ENCODE measurements at regions not wholly inside any gene's neighbourhood (a gene's known extent, or its start where the extent isn't known, plus 50 kb on each side); places are given as distances from the start of the nearest gene placed in this dataset.
A peak's percentile ranks its signal among the peaks of the same experiment; 100 is the strongest.

GRCh38 chr2:153420394-153420793 is 58.2 kb downstream of the RPRM start:
- no peak for TF ChIP-seq POLR2A (IDR thresholded peaks at IDR 0.05)
- TF ChIP-seq EP300 (IDR thresholded peaks at IDR 0.05): no peak
- TF ChIP-seq POLR2AphosphoS5 (IDR thresholded peaks at IDR 0.05): no peak
- no peak for TF ChIP-seq CTCF (IDR thresholded peaks at IDR 0.05)
- DNase-seq (ENCODE audit: low spot score in 2 of 2): no peak
- Histone ChIP-seq H3K36me3 (no peaks in the 10 kb centered on the region), H3K4me1 (no peaks in the 10 kb centered on the region), H3K27me3 (no peaks in the 10 kb centered on the region), H3K27ac (no peak overlapping the region), H3K9me3 (no peaks in the 10 kb centered on the region), H3K4me3 (no peak overlapping the region)
- WGBS: 71% methylated on average over 1 of the region's 1 CpG

- Histone ChIP-seq H3K4me1 (no peaks in the 10 kb centered on the region), H3K27ac (no peak overlapping the region), H3K27me3 (no peaks in the 10 kb centered on the region), H3K9me3 (no peaks in the 10 kb centered on the region), H3K4me3 (no peak overlapping the region), H3K36me3 (no peaks in the 10 kb centered on the region)
- TF ChIP-seq POLR2AphosphoS5 (IDR thresholded peaks at IDR 0.05) (no peak), CTCF (IDR thresholded peaks at IDR 0.05) (no peak)
- WGBS: 78% methylated on average over 1 of the region's 1 CpG
- DNase-seq (ENCODE audit: low spot score in 2 of 2): no peak
Measured at GRCh38 chr2:153417077-153417476, 61.5 kb downstream of the RPRM start.

- no peak overlapping the region for H3K27ac ChIP-seq
- 28% methylated on average over 1 of the region's 1 CpG for WGBS
Measured at GRCh38 chr2:153416071-153416470, 62.5 kb downstream of the RPRM start.

GRCh38 chr2:153408710-153409385 is 69.7 kb downstream of the RPRM start:
- WGBS: 71% methylated on average over 3 of the region's 3 CpGs

More at GRCh38 chr2:153416071-153416470, 62.5 kb downstream of the RPRM start:
- H3K4me3 ChIP-seq: no peak overlapping the region
- no peaks in the 10 kb centered on the region for H3K36me3 ChIP-seq
- no peak for DNase-seq (ENCODE audit: low spot score in 2 of 2)
- H3K4me1 ChIP-seq: no peaks in the 10 kb centered on the region
- no peaks in the 10 kb centered on the region for H3K27me3 ChIP-seq
- H3K9me3 ChIP-seq: no peaks in the 10 kb centered on the region
- TF ChIP-seq EP300 (IDR thresholded peaks at IDR 0.05) (no peak), CTCF (IDR thresholded peaks at IDR 0.05) (no peak)

GRCh38 chr2:153405196-153405595 is 73.4 kb downstream of the RPRM start:
- no peak for DNase-seq (ENCODE audit: low spot score in 2 of 2)
- no peak for TF ChIP-seq CTCF (IDR thresholded peaks at IDR 0.05)
- peak in 1 of 3 donors; percentile 19 for TF ChIP-seq POLR2AphosphoS5 (IDR thresholded peaks at IDR 0.05)
- no peak for TF ChIP-seq POLR2A (IDR thresholded peaks at IDR 0.05)
- TF ChIP-seq EP300 (IDR thresholded peaks at IDR 0.05): no peak
- Histone ChIP-seq H3K4me1 (peaks cover 5% of the 10 kb centered on the region), H3K27me3 (no peaks in the 10 kb centered on the region), H3K4me3 (no peak overlapping the region), H3K9me3 (no peaks in the 10 kb centered on the region), H3K27ac (no peak overlapping the region), H3K36me3 (no peaks in the 10 kb centered on the region)
- WGBS: 24% methylated on average over 1 of the region's 1 CpG

More at GRCh38 chr2:153408710-153409385, 69.7 kb downstream of the RPRM start:
- Histone ChIP-seq H3K4me1 (peaks cover 5% of the 10 kb centered on the region), H3K27me3 (no peaks in the 10 kb centered on the region), H3K27ac (peak overlapping the region; percentile 44), H3K36me3 (no peaks in the 10 kb centered on the region), H3K9me3 (no peaks in the 10 kb centered on the region), H3K4me3 (no peak overlapping the region)
- DNase-seq (ENCODE audit: low spot score in 2 of 2): no peak
- TF ChIP-seq EP300 (IDR thresholded peaks at IDR 0.05): no peak
- TF ChIP-seq CTCF (IDR thresholded peaks at IDR 0.05): no peak
- no peak for TF ChIP-seq POLR2A (IDR thresholded peaks at IDR 0.05)
- no peak for TF ChIP-seq POLR2AphosphoS5 (IDR thresholded peaks at IDR 0.05)
